GM21515 (cell line): ENCODE measurements at regions not wholly inside any gene's neighbourhood (a gene's known extent, or its start where the extent isn't known, plus 50 kb on each side); places are given as distances from the start of the nearest gene placed in this dataset.
"Not testable (repeated sequence)": the region's sequence is repeated elsewhere in the genome, so short reads cannot be mapped to it uniquely, and the experiment has no call there.

Experiments used
- ATAC-seq: cut with Tn5 transposase; IDR thresholded peaks from one replicate; pipeline ENCODE4 v1.9.1; 2021; ENCODE audit not compliant: unreplicated experiment

GRCh38 chr2:220704810-220705209 lies 867.3 kb downstream of the EPHA4 start:
- no peak for ATAC-seq

- no peak for ATAC-seq
Measured at GRCh38 chr2:220705678-220706077, 866.4 kb downstream of the EPHA4 start.

- no peak for ATAC-seq
Measured at GRCh38 chr2:220707261-220707660, 864.8 kb downstream of the EPHA4 start.

- no peak for ATAC-seq
Measured at GRCh38 chr2:220708366-220708765, 863.7 kb downstream of the EPHA4 start.

GRCh38 chr2:220717283-220717682 lies 854.8 kb downstream of the EPHA4 start:
- ATAC-seq = no peak

- no peak for ATAC-seq
Measured at GRCh38 chr2:220736778-220737177, 835.3 kb downstream of the EPHA4 start.

- ATAC-seq = no peak
Measured at GRCh38 chr2:220743203-220743602, 828.9 kb downstream of the EPHA4 start.

GRCh38 chr2:220744861-220745260 lies 827.2 kb downstream of the EPHA4 start:
- no peak for ATAC-seq

GRCh38 chr2:220745682-220746081 lies 826.4 kb downstream of the EPHA4 start:
- no peak for ATAC-seq

- no peak for ATAC-seq
Measured at GRCh38 chr2:220747736-220748135, 824.4 kb downstream of the EPHA4 start.

GRCh38 chr2:220748875-220749479 lies 823.1 kb downstream of the EPHA4 start:
- no peak for ATAC-seq

- no peak for ATAC-seq
Measured at GRCh38 chr2:220753486-220753885, 818.6 kb downstream of the EPHA4 start.

GRCh38 chr2:220756653-220757052 lies 815.5 kb downstream of the EPHA4 start:
- ATAC-seq = no peak

GRCh38 chr2:220758376-220758775 lies 813.7 kb downstream of the EPHA4 start:
- ATAC-seq = not testable (repeated sequence)

GRCh38 chr2:220764171-220764570 lies 807.9 kb downstream of the EPHA4 start:
- ATAC-seq = no peak

- ATAC-seq = no peak
Measured at GRCh38 chr2:220767591-220768255, 804.4 kb downstream of the EPHA4 start.

- no peak for ATAC-seq
Measured at GRCh38 chr2:220775856-220776488, 796.1 kb downstream of the EPHA4 start.

- not testable (repeated sequence) for ATAC-seq
Measured at GRCh38 chr2:220779076-220779475, 793.0 kb downstream of the EPHA4 start.

- no peak for ATAC-seq
Measured at GRCh38 chr2:220779511-220779910, 792.6 kb downstream of the EPHA4 start.

GRCh38 chr2:220779931-220780330 lies 792.2 kb downstream of the EPHA4 start:
- ATAC-seq = no peak

- ATAC-seq = no peak
Measured at GRCh38 chr2:220781622-220782241, 790.4 kb downstream of the EPHA4 start.

- ATAC-seq = no peak
Measured at GRCh38 chr2:220782609-220783113, 789.4 kb downstream of the EPHA4 start.
